ENCODE measurements at regions not wholly inside any gene's neighbourhood (a gene's known extent, or its start where the extent isn't known, plus 50 kb on each side); places are given as distances from the start of the nearest gene placed in this dataset.

DNA sequence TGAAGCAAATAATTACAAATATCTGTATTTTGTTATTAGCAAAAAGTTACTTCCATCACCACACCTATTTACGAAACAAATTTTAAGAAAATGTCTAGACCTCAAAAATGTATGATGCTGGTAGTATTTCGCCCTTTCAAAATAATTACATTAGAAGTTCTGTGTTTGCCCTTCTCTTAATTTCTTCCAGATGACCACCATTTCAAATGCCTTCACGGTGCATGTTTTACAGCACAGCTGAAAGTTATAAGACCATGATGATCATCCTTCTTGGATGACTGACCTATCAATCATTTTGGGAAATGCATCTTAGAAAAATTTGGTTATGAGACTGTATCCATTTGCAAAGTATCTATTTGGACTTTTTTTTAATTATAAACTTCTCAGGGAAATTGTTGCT is 390.8 kb downstream of the SLITRK6 start:
- no peak for DNase-seq (ENCODE audit: extremely low read depth in 1 of 2, low read depth in 1 of 2)

GRCh38 chr13:85406269-85406975 is 392.8 kb downstream of the SLITRK6 start:
- no peak for DNase-seq (ENCODE audit: extremely low read depth in 1 of 2, low read depth in 1 of 2)

- DNase-seq (ENCODE audit: extremely low read depth in 1 of 2, low read depth in 1 of 2): no peak
Observed at GRCh38 chr13:85405316-85405897, 393.8 kb downstream of the SLITRK6 start.

DNA sequence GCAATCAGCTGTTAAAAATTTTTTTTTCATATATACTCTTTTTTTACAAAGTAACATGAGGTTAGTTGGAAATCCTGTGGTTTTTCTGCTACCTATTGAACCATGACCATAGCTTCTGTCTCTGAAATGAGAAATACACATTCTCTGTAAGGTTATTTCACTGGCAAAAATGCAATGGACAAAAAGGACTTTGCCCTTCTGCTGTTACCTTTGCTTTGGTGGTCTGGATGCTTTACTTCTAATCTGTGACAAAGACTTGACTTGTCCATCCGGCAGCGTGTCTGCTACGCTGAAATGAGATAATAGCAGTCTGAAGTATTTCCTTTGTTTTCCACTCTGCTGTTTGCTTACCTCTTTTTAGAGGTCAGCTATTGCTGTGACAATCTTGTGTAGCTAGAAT is 412.8 kb downstream of the SLITRK6 start:
- DNase-seq (ENCODE audit: extremely low read depth in 1 of 2, low read depth in 1 of 2): no peak

DNA sequence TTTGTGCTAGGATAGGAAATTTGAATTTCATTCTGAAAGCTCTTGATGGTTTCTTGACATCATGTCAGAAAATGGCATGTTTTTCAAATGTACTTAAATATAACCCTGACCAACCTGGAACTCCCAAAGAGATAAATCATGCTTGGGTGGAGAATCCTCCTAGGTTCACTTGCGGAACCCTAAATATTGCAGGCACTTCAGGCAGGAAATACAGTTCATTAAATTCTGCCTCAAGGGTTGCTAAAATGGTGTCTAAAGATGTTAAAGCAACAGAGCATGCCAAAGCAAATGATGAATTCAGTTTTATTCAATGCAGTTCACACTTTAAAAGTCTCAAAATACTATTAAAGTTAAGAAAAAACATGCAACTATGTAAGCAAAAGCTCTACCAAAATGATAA is 415.9 kb downstream of the SLITRK6 start:
- DNase-seq (ENCODE audit: extremely low read depth in 1 of 2, low read depth in 1 of 2): no peak

DNA sequence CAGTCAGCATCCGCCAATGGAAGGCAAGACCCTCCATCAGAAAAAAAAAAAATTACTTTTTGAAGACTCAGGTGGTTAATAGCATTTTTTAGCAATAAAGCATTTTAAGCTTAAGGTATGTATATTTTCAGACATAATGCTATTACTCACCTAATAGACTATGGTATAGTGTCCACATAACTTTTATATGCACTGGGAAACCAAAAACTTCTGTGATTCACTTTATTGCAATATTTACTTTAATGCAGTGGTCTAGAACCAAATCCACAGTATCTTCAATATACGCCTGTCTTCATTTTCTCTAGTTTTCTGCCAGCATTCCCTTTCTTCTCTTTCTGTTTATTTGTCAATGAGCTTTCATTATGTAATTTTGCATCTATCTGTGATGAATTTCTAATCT is 418.1 kb downstream of the SLITRK6 start:
- no peak for DNase-seq (ENCODE audit: extremely low read depth in 1 of 2, low read depth in 1 of 2)

- DNase-seq (ENCODE audit: extremely low read depth in 1 of 2, low read depth in 1 of 2): no peak
Observed at GRCh38 chr13:85379991-85380390, 419.2 kb downstream of the SLITRK6 start.

DNA sequence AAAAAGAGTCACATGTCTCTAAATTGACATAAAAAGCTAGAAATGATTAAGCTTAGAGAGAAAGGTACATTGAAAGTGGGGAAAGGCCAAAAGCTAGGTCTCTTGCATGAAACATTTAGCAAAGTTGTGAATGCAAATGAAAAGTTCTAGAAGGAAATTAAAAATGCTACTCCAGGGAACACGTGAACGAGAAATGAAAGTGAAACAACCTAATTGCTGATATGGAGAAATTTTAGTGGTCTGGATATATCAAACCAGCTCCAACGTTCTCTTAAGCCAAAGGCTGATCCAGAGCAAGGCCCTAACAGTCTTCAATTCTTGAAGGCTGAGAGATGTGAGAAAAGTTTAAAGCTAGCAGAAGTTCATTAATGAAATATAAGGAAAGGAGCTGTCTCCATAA is 419.8 kb downstream of the SLITRK6 start:
- DNase-seq (ENCODE audit: extremely low read depth in 1 of 2, low read depth in 1 of 2): no peak

DNA sequence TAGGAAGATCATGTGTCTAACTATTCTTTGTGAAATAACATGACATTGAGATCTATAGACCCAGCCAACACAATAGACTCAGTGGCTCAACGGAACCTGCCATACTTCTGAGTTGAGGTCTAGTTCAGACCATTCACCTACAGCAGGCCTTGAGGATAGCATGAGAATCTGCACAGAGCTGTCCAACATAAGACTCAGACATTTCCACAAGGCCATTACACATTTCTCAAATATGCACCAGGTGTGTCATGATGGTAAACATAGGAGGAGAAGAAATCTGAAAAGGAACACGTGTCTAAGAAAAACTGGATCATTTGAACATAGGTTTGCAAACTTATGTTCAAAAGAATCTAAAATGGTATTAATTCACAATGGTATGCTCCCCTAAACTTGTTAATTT is 421.4 kb downstream of the SLITRK6 start:
- no peak for DNase-seq (ENCODE audit: extremely low read depth in 1 of 2, low read depth in 1 of 2)

DNA sequence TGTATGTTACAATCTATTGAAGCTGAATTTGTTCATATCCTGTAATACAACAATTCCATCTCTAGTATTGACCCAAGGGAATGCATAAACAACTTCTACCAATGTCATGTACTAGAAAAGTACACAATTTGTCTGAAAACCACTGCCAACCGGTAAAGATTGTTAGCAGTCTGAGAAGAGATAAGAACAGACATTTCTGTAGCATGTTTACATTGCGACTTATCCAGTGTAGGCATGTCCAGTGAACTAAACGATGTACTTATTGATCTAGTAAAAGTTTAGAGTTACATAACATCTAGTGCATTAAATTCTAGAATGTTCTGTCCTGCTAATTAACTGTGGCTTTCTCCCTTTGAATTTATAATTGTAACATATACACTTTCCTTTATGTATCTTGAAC is 425.9 kb downstream of the SLITRK6 start:
- no peak for DNase-seq (ENCODE audit: extremely low read depth in 1 of 2, low read depth in 1 of 2)

GRCh38 chr13:85371254-85371653 is 428.0 kb downstream of the SLITRK6 start:
- no peak for DNase-seq (ENCODE audit: extremely low read depth in 1 of 2, low read depth in 1 of 2)

DNA sequence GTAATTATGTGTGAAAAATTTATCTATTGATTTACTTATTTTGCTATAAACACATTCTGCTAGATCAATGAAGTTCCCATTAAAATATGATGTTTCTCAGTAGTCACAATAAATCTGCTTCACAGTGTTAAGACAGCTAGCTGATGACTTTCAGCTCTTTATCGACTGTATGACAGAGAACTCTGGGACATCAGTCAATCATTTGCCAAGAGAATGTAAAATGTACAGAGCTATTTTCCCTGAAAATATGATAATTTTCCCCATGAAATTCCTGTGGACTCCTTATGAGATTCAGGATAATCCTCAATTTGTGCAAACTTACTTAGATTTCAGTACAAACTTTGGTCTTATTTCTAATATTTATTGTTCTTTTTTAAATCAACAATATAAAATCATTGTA is 430.5 kb downstream of the SLITRK6 start:
- DNase-seq (ENCODE audit: extremely low read depth in 1 of 2, low read depth in 1 of 2): no peak

GRCh38 chr13:85367887-85368286 is 431.3 kb downstream of the SLITRK6 start:
- no peak for DNase-seq (ENCODE audit: extremely low read depth in 1 of 2, low read depth in 1 of 2)

- no peak for DNase-seq (ENCODE audit: extremely low read depth in 1 of 2, low read depth in 1 of 2)
Observed at GRCh38 chr13:85366759-85367417, 432.3 kb downstream of the SLITRK6 start.

GRCh38 chr13:85363504-85363903 is 435.7 kb downstream of the SLITRK6 start:
- DNase-seq (ENCODE audit: extremely low read depth in 1 of 2, low read depth in 1 of 2): no peak

GRCh38 chr13:85362980-85363379 is 436.2 kb downstream of the SLITRK6 start:
- DNase-seq (ENCODE audit: extremely low read depth in 1 of 2, low read depth in 1 of 2): no peak

GRCh38 chr13:85347251-85347650 is 452.0 kb downstream of the SLITRK6 start:
- no peak for DNase-seq (ENCODE audit: extremely low read depth in 1 of 2, low read depth in 1 of 2)

- DNase-seq (ENCODE audit: extremely low read depth in 1 of 2, low read depth in 1 of 2): no peak
Observed at GRCh38 chr13:85334187-85334586, 465.0 kb downstream of the SLITRK6 start.

GRCh38 chr13:85333506-85334020 is 465.7 kb downstream of the SLITRK6 start:
- no peak for DNase-seq (ENCODE audit: extremely low read depth in 1 of 2, low read depth in 1 of 2)

DNA sequence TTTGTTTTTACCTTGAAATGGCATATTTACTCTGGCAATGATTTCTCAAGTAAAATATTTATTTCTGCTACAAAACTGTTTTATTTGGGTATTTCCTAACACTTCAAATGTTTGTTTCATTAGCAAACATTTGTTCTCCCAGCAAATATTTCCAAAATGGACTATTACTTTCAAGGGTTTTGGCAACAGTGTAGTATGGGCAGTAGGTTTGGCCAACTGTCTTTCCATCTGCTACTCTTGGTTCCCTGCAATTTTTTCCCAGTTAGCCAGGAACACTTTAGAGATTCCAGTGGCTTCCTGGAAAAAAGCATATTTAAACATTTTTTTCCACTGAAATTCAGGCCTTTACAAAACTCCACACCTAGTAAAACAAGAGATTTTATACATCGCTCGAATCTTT is 466.6 kb downstream of the SLITRK6 start:
- no peak for DNase-seq (ENCODE audit: extremely low read depth in 1 of 2, low read depth in 1 of 2)

DNA sequence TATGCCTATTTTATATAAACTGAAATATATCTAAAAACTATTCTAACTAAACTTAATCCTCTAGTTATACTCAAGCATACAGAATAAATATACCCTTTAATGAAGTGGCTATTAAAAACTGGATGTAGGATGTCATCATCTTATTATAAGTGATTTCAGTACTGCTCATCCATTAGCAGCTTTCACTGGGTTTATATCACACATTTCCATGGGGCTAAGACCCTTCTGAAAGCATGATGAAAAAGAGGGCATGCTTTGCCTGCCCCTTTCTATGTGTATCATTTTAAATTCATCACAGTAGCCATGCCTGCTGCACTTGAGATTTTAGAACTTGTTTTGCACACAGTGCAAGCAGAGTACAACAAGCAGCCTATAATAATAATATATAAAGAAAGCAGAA is 477.5 kb downstream of the SLITRK6 start:
- DNase-seq (ENCODE audit: extremely low read depth in 1 of 2, low read depth in 1 of 2): no peak

DNA sequence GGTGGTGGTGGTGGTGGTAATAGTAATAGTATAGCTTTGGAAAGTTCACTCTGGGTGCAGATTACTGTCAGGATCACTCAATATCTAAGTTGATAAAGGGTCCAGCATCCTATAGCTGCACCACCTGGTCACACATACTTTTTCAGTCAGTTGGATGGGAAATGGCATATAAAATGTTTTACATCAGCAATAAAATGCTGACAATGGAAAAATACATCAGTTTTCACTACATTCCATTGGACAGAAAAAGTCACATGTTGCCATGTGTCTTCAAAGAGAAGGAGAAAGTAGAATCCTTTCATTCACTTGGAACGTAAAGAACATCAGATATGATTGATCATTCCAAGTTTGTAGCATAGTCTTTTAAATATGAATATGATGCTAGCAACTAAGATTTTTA is 481.4 kb downstream of the SLITRK6 start:
- no peak for DNase-seq (ENCODE audit: extremely low read depth in 1 of 2, low read depth in 1 of 2)

All from activated CD8-positive, alpha-beta memory T cell treated with anti-CD3 and anti-CD28 coated beads for 1 hour (primary cell).